Stomach (tissue), 4 donors: ENCODE measurements at regions not wholly inside any gene's neighbourhood (a gene's known extent, or its start where the extent isn't known, plus 50 kb on each side); places are given as distances from the start of the nearest gene placed in this dataset.

Experiments used
- CTCF ChIP-seq, 7 experiments: fragments of 450-650 bp in 4 of 7; fragments of 200-600 bp in 3 of 7; sonication (generic) in 3 of 7; IDR thresholded peaks; one replicate each; pipeline ENCODE4 v1.5.1; 2016 to 2019; ENCODE audit warnings: antibody characterized with exemption in 7 of 7, control low read depth in 2 of 7, mild to moderate bottlenecking in 1 of 7
- EP300 ChIP-seq: sonication (generic); formaldehyde crosslinking; IDR thresholded peaks from one replicate; pipeline ENCODE4 v1.6.1; 2017; ENCODE audit warnings: antibody characterized with exemption
- POLR2A ChIP-seq, 4 donors: fragments of 450-650 bp; IDR thresholded peaks; one replicate each; pipeline ENCODE4 v1.6.1; 2016; ENCODE audit warnings: antibody characterized with exemption in 4 of 4, control low read depth in 2 of 4, mild to moderate bottlenecking in 1 of 4, moderate library complexity in 1 of 4
- POLR2AphosphoS5 ChIP-seq, 3 donors: sonication (generic); formaldehyde crosslinking; IDR thresholded peaks; one replicate each; pipeline ENCODE4 v1.6.1; 2016; ENCODE audit warnings: antibody characterized with exemption in 3 of 3

- TF ChIP-seq CTCF (IDR thresholded peaks at IDR 0.05) (no peak), POLR2A (IDR thresholded peaks at IDR 0.05) (no peak), POLR2AphosphoS5 (IDR thresholded peaks at IDR 0.05) (no peak), EP300 (no peak)
Observed at GRCh38 chr2:83823229-83823628, 635.9 kb downstream of the SUCLG1 start.
